T-helper 1 cell (primary cell): ENCODE measurements at regions not wholly inside any gene's neighbourhood (a gene's known extent, or its start where the extent isn't known, plus 50 kb on each side); places are given as distances from the start of the nearest gene placed in this dataset.
"Not testable (repeated sequence)": the region's sequence is repeated elsewhere in the genome, so short reads cannot be mapped to it uniquely, and the experiment has no call there.

ENCODE experiments used
- DNase-seq, 5 donors: peaks; one replicate each; pipeline ENCODE4 v3.0.0-alpha.2; 2012 to 2020

DNA sequence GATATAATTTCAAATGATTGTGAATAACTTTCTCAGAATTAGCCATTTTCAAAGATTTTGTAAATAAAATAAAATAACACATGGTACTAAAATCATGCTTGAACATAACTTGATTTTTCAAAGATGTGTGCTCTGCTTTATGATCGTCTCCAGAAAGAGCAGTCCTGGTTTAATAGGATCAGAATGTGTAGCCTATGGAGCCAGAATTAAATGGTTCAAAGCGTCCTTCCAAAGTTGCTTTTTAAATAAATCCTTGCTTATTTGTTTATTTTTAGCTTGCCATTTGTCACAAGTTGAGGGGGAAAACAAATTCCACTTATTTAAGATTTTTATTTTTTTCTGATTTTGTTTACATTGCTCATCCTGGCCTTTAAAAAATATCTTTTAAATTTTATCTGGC, 123.7 kb upstream of the SPRED1 start:
- DNase-seq = no peak

DNA sequence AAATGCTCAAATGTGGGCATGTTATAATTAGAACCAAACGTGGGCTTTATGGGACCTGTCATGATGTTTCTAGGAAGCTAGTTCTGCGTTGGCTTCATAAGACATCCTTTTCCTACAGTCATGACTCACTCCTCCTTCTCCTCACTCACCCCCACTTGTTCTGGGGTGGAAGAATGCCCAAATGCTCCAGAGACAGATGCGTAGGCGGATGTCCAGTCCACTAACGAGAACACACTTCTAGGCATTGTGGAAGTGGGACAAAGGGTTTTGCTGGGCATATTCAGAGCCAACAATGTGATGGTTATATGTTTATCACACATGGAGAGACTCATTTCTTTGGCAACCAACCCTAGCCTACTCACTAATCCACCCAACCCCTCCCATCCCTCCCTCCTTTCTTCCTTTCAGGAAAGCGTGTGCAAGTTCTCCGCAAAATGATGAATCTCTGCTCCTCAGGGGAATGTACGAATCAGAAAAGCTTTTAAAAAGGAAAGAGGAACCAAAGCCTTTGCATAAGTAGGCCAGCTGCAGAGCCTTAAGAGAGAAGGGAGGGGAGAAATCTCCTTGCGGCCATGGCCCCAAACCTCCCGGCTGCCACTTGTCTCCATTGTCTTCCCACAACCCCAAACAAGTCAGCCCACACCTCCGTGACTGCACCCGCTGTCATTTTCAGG, 123.0 kb upstream of the SPRED1 start:
- peak in 1 of 5 donors; percentile 7 for DNase-seq

GRCh38 chr15:38130205-38130567, 122.5 kb upstream of the SPRED1 start:
- DNase-seq = no peak

- DNase-seq = no peak
Observed at GRCh38 chr15:38130740-38131498, 121.7 kb upstream of the SPRED1 start.

GRCh38 chr15:38134252-38134651, 118.4 kb upstream of the SPRED1 start:
- no peak for DNase-seq

DNA sequence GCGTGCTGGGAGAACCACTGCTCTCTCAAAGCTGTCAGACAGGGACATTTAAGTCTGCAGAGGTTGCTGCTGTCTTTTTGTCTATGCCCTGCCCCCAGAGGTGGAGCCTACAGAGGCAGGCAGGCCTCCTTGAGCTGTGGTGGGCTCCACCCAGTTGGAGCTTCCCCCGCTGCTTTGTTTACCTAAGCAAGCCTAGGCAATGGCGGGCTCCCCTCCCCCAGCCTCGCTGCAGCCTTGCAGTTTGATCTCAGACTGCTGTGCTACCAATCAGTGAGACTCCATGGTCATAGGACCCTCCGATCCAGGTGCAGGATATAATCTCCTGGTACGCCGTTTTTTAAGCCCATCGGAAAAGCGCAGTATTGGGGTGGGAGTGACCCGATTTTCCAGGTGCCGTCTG, 110.4 kb upstream of the SPRED1 start:
- DNase-seq = not testable (repeated sequence)

DNA sequence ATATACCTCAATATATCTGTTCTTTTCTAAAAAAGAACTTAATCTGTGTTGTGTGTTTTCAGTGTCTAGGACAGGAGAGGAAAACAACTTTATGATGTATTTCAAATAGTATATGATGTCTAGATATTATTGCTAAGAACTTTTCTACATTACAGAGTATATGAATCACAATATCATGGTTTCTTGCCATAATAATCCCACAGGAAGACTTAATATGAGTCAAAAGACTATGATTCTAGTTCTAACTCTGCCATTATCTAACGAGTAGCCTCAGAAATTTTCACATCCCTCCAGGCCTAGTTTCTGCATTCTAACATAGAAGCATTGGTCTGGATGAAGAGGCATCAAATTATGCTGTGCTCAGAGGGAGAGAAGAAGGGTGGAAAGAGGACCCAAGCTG, 107.7 kb upstream of the SPRED1 start:
- no peak for DNase-seq

DNA sequence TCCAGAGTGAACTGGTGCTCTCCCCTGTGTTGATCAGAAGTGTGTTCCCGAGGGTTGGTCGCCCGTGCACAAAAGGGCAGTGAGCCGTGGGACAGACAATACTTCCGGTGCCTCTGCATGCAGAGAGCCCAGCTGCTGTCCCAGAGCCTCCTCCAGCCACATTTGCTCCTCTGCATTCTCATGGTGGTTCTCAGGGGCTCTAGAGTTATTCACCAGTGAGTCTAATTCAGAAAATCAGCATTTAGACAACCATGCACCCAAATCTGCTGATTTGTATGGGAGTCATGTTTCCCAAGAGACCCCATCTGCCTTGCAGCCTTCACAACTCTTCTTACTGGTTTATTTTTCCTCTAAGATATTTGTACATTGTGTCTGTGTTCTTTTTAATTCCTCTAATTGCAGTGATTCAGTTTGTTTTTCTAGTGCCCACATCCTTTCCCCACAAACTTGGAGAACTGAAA, 107.0 kb upstream of the SPRED1 start:
- DNase-seq = no peak

GRCh38 chr15:38147246-38147645, 105.4 kb upstream of the SPRED1 start:
- no peak for DNase-seq

GRCh38 chr15:38148471-38148870, 104.2 kb upstream of the SPRED1 start:
- DNase-seq = no peak

DNA sequence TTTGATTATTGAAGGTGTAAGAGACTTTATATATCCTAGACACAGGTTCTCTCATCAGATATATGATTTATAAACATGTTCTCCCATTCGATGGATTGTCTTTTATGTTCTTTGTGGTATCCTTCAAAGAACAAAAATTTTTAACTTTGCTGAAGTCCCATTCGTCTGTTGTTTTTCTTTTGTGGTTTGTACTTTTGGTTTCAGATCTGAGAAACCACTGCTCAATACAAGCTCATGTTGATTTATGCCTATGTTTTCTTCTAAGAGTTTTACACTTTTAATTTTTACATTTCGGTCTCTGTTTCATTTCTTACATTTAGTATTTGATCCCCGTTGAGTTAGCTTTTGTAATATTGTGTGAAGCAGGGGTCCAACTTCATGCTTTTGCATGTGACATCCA, 103.3 kb upstream of the SPRED1 start:
- no peak for DNase-seq

DNA sequence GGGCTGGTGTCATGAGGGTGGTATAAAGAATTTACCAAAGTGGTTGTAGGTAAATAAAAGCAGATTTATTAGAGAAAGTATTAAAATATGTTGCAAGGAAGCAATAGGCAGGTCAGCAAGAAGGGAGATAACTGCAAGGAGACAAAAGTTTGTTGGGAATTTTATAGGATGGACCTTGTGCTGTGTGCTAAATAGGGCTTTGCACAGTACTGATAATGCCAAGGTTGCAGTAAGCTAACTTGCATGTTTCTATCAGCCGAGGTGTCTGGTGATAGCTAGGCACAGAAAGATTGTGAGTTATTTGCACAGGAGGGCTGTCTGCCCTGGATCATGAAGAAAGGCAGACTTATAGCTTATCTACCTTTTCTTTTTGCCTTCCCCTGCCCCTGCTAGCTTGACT, 102.5 kb upstream of the SPRED1 start:
- no peak for DNase-seq

GRCh38 chr15:38150794-38151193, 101.8 kb upstream of the SPRED1 start:
- DNase-seq = no peak

DNA sequence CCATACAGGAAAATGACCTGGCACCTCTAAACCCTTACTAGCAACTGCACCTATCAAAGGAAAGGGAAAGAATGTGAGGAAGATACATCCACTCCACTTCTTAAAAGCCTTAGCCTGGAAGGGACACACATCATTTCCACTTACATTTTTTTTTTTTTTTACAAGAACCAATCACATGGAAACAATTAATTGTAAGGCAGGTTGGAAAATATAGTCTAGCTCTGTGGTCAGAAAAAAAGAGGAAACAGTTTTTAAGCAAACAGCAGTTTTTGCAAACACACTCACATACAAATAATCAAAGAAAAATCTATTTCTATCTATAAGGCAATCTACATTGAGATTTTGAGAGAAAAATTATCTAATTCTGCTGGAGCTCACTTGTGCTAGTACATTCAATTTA, 98.9 kb upstream of the SPRED1 start:
- DNase-seq = no peak

DNA sequence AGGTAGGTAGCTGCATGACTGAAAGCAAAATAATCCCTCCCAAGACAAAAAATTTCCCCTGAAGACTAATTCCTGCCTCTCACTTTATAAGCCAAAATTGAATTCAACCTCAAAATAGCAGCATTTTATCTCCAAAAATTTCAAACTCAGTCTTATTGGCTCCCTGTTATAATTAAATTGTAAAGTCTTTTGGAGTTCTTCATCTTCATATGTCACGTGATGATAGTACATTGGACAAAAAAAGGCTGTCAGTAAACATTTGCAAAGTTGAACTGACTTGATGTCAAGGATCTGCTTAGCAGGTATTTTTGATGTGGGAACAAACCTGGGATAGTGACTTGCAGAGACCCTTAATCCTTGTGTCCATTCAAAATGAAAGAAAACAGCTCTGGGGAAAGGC, 98.4 kb upstream of the SPRED1 start:
- DNase-seq = no peak

DNA sequence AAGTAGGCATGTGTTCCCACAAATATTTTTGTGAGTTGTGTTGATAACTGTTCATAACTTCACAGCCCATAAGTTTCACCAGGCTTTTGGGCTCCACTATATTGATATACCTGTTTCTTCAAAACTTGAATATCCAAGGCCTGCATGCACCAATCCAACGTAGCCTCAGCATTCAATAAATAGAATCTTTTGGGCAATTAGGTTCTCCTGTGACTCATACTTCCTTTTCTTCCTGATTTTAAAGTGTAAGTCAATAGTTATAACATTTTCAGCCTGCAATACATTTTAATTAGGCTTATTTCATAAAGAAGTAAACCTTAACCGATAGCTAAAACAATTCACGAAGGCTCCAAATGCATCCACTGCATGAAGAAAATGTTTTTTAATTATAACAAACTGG, 97.8 kb upstream of the SPRED1 start:
- DNase-seq = no peak

DNA sequence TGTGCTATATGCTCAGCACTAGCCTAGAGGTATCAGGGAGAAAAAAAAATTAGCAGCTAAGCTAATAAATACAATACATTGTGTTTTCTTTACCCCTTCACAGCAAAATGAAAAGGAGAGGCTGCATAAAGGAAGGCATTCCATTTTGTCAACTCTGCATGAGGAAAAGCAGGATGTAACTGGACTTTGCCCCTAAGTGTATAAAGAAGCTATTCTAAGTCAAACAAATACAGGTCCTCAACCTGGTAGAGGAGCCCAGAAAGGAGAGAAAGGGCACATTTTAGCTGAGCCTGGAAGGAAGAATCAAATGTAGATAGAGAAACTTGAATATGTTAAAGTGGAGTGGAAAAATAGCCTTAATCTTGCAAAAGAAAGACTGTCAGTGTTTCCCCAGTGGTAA, 89.0 kb upstream of the SPRED1 start:
- no peak for DNase-seq

- no peak for DNase-seq
Observed at GRCh38 chr15:38164061-38164460, 88.6 kb upstream of the SPRED1 start.

DNA sequence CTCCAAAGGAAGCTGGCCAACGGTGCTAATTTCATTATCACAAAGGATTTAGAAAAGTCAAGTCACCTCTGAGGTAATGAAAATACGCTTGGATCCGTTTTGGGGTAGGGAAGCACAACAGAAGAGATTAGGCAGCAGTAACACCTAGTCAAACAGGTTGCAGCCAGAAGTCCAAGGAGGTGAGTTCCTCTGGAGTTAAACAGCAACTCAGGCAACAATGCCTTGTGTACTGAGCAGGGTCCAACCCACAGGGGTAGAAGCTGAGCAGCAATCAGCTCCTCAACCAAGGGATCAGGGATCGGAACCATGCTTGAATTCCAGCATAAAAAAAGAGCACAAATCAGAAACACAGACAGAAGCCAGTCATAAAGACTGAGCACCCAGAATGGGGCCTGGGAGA, 88.1 kb upstream of the SPRED1 start:
- no peak for DNase-seq

DNA sequence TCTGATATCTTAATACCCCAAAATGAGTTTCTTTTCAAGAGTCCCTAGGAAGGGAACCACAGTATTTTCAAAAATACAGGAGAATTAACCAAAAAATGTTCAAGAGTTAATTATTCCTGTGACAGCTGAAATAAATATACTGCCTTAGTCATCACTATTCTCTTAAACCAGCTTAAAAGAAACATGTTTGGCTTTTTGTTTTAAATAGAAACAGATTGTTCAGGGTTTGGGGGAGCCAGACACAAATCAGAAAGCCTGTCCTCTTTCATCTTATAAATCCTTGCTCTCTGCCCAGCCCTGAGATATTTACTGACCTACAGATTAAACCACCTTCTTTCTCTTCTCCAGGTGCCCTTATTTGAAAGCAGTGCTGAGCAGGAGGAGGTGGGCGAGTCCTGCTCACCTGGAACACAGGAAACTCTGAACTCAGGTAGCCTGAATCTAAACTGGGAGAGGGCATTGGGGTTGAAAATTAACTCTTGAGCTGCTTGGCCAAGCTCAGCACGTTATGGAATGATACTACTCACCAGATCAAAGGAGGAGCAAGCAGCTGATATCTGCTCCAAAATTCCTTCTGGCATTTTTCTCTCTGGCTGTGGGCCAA, 84.1 kb upstream of the SPRED1 start:
- no peak for DNase-seq

GRCh38 chr15:38171973-38172372, 80.7 kb upstream of the SPRED1 start:
- no peak for DNase-seq

GRCh38 chr15:38174691-38175090, 77.9 kb upstream of the SPRED1 start:
- no peak for DNase-seq

- DNase-seq = no peak
Observed at GRCh38 chr15:38176155-38176554, 76.5 kb upstream of the SPRED1 start.

DNA sequence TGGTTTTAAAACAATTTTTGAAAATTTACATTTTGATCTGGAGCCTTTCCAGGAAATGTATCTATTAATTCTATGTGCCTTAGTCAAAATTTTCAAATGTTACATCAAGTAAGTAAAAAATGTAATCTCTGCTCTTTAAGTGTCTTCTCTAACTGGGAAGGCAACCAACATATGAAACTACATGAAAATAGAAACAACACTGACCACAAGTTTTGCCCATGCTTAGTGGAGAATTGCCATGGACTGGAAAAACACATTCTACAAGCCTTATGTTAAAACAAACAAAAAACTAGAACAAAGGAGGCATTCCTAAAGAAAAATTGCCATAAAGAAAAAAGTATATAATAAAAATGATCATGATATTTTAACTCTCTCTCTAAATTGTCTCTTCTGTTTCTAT, 75.9 kb upstream of the SPRED1 start:
- DNase-seq = no peak
